HCT116 (cell line): ENCODE measurements at regions not wholly inside any gene's neighbourhood (a gene's known extent, or its start where the extent isn't known, plus 50 kb on each side); places are given as distances from the start of the nearest gene placed in this dataset.

Source experiments
- EZH2 ChIP-seq: fragments of 200-600 bp; sonication (generic); IDR thresholded peaks from 2 replicates; pipeline ENCODE4 v1.6.1; 2017; ENCODE audit warnings: antibody characterized with exemption, mixed run types
- EZH2phosphoT487 ChIP-seq: fragments of 200-600 bp; IDR thresholded peaks from 2 replicates; pipeline ENCODE4 v1.6.1; 2018; ENCODE audit warnings: antibody characterized with exemption, borderline replicate concordance
- POLR2A ChIP-seq: IDR thresholded peaks from 2 replicates; pipeline ENCODE4 v1.7.0; 2011; ENCODE audit warnings: borderline replicate concordance; ENCODE audit not compliant: insufficient read depth, insufficient read length; ENCODE audit errors: extremely low read depth
- SIN3A ChIP-seq: IDR thresholded peaks from 2 replicates; pipeline ENCODE4 v1.6.1; 2012; ENCODE audit warnings: low read depth
- YY1 ChIP-seq: IDR thresholded peaks from 2 replicates; pipeline ENCODE4 v1.6.1; 2011; ENCODE audit warnings: low read length, low read depth, moderate library complexity, mild to moderate bottlenecking; ENCODE audit not compliant: insufficient replicate concordance; ENCODE audit errors: extremely low read depth
- TF ChIP-seq, protein P1 (sequence below), 3 experiments: fragments of 200-600 bp in 1 of 3; sonication (generic) in 1 of 3; IDR thresholded peaks in 2 of 3; conservative IDR thresholded peaks in 1 of 3; 2 replicates each; pipeline ENCODE4 v1.5.1; 2012 to 2017; ENCODE audit warnings: low read depth in 2 of 3, low read length in 2 of 3, antibody characterized with exemption in 1 of 3, borderline replicate concordance in 1 of 3, control low read depth in 1 of 3, mild to moderate bottlenecking in 1 of 3, mixed read lengths in 1 of 3, mixed run types in 1 of 3, moderate library complexity in 1 of 3; ENCODE audit not compliant: insufficient read depth in 1 of 3
- TF ChIP-seq, protein P2 (sequence below): IDR thresholded peaks from 2 replicates; pipeline ENCODE4 v1.6.1; 2011; ENCODE audit warnings: mild to moderate bottlenecking, low read length, moderate library complexity; ENCODE audit not compliant: insufficient replicate concordance; ENCODE audit errors: extremely low read depth
- TF ChIP-seq, protein P3 (sequence below): IDR thresholded peaks from 2 replicates; pipeline ENCODE4 v1.6.1; 2012; ENCODE audit warnings: low read depth

DNA sequence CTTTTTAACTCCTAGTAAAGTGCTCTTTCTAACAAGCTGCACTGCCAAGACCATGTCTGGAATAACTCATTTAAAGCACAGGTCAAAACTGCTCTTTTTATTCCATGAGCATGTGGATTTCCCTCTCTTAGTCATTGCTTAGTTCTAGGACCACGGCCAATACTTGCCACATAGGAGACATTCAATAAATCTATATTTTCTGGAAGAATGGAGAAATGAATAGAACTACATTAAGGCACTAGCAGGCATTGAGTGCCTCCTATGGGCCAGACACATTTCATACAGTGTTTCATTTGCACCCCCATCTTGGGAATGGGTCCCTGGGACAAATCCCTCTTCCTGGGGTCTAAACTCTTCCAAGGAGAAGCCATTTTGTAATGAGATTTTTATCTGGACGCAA lies 552.8 kb upstream of the CITED2 start:
- TF ChIP-seq, protein P1, sequence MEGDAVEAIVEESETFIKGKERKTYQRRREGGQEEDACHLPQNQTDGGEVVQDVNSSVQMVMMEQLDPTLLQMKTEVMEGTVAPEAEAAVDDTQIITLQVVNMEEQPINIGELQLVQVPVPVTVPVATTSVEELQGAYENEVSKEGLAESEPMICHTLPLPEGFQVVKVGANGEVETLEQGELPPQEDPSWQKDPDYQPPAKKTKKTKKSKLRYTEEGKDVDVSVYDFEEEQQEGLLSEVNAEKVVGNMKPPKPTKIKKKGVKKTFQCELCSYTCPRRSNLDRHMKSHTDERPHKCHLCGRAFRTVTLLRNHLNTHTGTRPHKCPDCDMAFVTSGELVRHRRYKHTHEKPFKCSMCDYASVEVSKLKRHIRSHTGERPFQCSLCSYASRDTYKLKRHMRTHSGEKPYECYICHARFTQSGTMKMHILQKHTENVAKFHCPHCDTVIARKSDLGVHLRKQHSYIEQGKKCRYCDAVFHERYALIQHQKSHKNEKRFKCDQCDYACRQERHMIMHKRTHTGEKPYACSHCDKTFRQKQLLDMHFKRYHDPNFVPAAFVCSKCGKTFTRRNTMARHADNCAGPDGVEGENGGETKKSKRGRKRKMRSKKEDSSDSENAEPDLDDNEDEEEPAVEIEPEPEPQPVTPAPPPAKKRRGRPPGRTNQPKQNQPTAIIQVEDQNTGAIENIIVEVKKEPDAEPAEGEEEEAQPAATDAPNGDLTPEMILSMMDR (IDR thresholded peaks at IDR 0.05 in 2 of 3, conservative IDR thresholded peaks at IDR 0.05 in 1 of 3; ENCODE audit: borderline replicate concordance in 1 of 3, insufficient read depth in 1 of 3, low read depth in 2 of 3, low read length in 2 of 3) = peak in 2 of 3 experiments; percentile 25 to 38; a peak in 4 of 6 replicates
- TF ChIP-seq SIN3A (no peak), EZH2phosphoT487 (no peak), POLR2A (no peak), EZH2 (no peak), YY1 (no peak)
- TF ChIP-seq, protein P2, sequence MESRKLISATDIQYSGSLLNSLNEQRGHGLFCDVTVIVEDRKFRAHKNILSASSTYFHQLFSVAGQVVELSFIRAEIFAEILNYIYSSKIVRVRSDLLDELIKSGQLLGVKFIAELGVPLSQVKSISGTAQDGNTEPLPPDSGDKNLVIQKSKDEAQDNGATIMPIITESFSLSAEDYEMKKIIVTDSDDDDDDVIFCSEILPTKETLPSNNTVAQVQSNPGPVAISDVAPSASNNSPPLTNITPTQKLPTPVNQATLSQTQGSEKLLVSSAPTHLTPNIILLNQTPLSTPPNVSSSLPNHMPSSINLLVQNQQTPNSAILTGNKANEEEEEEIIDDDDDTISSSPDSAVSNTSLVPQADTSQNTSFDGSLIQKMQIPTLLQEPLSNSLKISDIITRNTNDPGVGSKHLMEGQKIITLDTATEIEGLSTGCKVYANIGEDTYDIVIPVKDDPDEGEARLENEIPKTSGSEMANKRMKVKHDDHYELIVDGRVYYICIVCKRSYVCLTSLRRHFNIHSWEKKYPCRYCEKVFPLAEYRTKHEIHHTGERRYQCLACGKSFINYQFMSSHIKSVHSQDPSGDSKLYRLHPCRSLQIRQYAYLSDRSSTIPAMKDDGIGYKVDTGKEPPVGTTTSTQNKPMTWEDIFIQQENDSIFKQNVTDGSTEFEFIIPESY = no peak
- TF ChIP-seq, protein P3, sequence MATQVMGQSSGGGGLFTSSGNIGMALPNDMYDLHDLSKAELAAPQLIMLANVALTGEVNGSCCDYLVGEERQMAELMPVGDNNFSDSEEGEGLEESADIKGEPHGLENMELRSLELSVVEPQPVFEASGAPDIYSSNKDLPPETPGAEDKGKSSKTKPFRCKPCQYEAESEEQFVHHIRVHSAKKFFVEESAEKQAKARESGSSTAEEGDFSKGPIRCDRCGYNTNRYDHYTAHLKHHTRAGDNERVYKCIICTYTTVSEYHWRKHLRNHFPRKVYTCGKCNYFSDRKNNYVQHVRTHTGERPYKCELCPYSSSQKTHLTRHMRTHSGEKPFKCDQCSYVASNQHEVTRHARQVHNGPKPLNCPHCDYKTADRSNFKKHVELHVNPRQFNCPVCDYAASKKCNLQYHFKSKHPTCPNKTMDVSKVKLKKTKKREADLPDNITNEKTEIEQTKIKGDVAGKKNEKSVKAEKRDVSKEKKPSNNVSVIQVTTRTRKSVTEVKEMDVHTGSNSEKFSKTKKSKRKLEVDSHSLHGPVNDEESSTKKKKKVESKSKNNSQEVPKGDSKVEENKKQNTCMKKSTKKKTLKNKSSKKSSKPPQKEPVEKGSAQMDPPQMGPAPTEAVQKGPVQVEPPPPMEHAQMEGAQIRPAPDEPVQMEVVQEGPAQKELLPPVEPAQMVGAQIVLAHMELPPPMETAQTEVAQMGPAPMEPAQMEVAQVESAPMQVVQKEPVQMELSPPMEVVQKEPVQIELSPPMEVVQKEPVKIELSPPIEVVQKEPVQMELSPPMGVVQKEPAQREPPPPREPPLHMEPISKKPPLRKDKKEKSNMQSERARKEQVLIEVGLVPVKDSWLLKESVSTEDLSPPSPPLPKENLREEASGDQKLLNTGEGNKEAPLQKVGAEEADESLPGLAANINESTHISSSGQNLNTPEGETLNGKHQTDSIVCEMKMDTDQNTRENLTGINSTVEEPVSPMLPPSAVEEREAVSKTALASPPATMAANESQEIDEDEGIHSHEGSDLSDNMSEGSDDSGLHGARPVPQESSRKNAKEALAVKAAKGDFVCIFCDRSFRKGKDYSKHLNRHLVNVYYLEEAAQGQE = no peak
